ENCODE measurements at regions not wholly inside any gene's neighbourhood (a gene's known extent, or its start where the extent isn't known, plus 50 kb on each side); places are given as distances from the start of the nearest gene placed in this dataset.

DNA sequence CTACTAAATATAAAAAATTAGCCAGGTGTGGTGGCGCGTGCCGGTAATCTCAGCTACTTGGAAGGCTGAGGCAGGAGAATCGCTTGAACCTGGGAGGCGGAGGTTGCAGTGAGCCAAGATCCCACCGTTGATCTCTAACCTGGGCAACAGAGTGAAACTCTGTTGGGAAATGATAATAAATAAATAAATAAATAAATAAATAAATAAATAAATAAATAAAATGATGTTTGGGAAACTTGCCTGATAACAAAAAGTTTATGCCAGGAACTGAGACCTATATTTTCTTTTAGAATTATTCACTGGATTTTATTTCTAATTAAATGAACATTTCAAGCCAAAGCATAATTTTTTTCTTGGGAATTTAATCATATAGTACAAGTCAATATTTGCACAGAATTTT, 189.3 kb upstream of the CTNND2 start (continued):
- TF ChIP-seq ZNF558 (tag by site-specific recombination; IDR thresholded peaks at IDR 0.05), result 0 out of 2 replicates have a peak, but pooled peaks have one; percentile 30
- TF ChIP-seq ZNF169 (tag by site-specific recombination; IDR thresholded peaks at IDR 0.05), result no peak
- TF ChIP-seq, protein P1, sequence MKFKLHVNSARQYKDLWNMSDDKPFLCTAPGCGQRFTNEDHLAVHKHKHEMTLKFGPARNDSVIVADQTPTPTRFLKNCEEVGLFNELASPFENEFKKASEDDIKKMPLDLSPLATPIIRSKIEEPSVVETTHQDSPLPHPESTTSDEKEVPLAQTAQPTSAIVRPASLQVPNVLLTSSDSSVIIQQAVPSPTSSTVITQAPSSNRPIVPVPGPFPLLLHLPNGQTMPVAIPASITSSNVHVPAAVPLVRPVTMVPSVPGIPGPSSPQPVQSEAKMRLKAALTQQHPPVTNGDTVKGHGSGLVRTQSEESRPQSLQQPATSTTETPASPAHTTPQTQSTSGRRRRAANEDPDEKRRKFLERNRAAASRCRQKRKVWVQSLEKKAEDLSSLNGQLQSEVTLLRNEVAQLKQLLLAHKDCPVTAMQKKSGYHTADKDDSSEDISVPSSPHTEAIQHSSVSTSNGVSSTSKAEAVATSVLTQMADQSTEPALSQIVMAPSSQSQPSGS (tag by site-specific recombination; IDR thresholded peaks at IDR 0.05; ENCODE audit: low read depth), result no peak
- TF ChIP-seq ZNF266 (tag by site-specific recombination; IDR thresholded peaks at IDR 0.05; ENCODE audit: low read depth), result peak; percentile 29; the same call in 1 of the 2 replicates
- TF ChIP-seq MYNN (tag by site-specific recombination; IDR thresholded peaks at IDR 0.05; ENCODE audit: borderline replicate concordance), result no peak
- TF ChIP-seq, protein P2, sequence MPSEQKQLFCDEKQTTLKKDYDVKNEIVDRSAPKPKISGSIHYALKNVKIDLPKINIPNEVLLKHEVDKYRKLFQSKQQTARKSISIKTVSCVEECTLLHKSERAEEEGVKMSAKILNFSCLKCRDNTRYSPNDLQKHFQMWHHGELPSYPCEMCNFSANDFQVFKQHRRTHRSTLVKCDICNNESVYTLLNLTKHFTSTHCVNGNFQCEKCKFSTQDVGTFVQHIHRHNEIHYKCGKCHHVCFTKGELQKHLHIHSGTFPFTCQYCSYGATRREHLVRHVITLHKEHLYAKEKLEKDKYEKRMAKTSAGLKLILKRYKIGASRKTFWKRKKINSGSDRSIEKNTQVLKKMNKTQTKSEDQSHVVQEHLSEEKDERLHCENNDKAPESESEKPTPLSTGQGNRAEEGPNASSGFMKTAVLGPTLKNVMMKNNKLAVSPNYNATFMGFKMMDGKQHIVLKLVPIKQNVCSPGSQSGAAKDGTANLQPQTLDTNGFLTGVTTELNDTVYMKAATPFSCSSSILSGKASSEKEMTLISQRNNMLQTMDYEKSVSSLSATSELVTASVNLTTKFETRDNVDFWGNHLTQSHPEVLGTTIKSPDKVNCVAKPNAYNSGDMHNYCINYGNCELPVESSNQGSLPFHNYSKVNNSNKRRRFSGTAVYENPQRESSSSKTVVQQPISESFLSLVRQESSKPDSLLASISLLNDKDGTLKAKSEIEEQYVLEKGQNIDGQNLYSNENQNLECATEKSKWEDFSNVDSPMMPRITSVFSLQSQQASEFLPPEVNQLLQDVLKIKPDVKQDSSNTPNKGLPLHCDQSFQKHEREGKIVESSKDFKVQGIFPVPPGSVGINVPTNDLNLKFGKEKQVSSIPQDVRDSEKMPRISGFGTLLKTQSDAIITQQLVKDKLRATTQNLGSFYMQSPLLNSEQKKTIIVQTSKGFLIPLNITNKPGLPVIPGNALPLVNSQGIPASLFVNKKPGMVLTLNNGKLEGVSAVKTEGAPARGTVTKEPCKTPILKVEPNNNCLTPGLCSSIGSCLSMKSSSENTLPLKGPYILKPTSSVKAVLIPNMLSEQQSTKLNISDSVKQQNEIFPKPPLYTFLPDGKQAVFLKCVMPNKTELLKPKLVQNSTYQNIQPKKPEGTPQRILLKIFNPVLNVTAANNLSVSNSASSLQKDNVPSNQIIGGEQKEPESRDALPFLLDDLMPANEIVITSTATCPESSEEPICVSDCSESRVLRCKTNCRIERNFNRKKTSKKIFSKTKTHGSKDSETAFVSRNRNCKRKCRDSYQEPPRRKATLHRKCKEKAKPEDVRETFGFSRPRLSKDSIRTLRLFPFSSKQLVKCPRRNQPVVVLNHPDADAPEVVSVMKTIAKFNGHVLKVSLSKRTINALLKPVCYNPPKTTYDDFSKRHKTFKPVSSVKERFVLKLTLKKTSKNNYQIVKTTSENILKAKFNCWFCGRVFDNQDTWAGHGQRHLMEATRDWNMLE (tag by site-specific recombination; conservative IDR thresholded peaks at IDR 0.05; ENCODE audit: low read depth), result peak; percentile 81
- TF ChIP-seq ZNF404 (tag by site-specific recombination; IDR thresholded peaks at IDR 0.05), result 0 out of 2 replicates have a peak, but pooled peaks have one; percentile 25
- TF ChIP-seq ZNF654 (tag by site-specific recombination; IDR thresholded peaks at IDR 0.05; ENCODE audit: low read depth), result peak; percentile 7; the same call in 1 of the 2 replicates
- no peak for TF ChIP-seq ZNF155 (tag by site-specific recombination; IDR thresholded peaks at IDR 0.05)
- TF ChIP-seq ZNF292 (tag by site-specific recombination; IDR thresholded peaks at IDR 0.05; ENCODE audit: borderline replicate concordance, low read depth), result no peak

DNA sequence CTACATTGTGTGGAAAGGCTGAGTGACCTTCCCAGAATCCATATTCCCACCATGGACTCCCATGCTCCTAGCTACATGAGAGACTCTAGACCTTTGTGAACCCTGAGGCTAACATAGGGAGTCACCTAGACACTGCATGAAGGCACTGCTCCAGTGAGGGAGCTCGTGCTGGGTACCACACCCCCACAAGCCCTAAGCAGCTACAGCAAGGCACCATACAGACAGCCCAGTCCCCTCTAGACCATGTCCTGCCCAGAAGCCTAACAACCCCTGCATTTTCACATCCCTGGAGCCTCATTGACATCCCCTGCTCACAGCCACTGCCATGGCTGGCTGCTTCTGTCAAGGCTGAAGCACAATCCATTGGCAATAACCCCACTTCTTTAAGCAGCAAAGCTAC, 176.5 kb upstream of the CTNND2 start:
- CTCF ChIA-PET, result no interaction called here
- Histone ChIP-seq H3K4me3 (ENCODE audit: low read depth, low read length) (no peak overlapping the region), H3K27ac (ENCODE audit: extremely low read depth, low read depth, low read length) (no peak overlapping the region), H3K4me1 (ENCODE audit: control insufficient read depth, insufficient read depth, low read length) (no peaks in the 10 kb centered on the region), H3K9me3 (ENCODE audit: control insufficient read depth, insufficient read depth, low read depth, low read length) (no peaks in the 10 kb centered on the region), H3K36me3 (ENCODE audit: control insufficient read depth in 2 of 2, insufficient read depth in 1 of 2, low read length in 2 of 2) (no peaks in the 10 kb centered on the region)
- POLR2A ChIA-PET, result no interaction called here
- TF ChIP-seq ZNF223 (tag by site-specific recombination; IDR thresholded peaks at IDR 0.05), result no peak
- no peak for TF ChIP-seq ZNF791 (tag by site-specific recombination; IDR thresholded peaks at IDR 0.05)
- no peak for TF ChIP-seq ZNF521 (tag by site-specific recombination; IDR thresholded peaks at IDR 0.05)
- TF ChIP-seq ZNF549 (tag by site-specific recombination; IDR thresholded peaks at IDR 0.05), result no peak
- no peak for TF ChIP-seq ZNF658 (tag by site-specific recombination; IDR thresholded peaks at IDR 0.05)
- no peak for TF ChIP-seq ZNF530 (tag by site-specific recombination; IDR thresholded peaks at IDR 0.05; ENCODE audit: low read depth)
- no peak for TF ChIP-seq ZNF202 (tag by site-specific recombination; IDR thresholded peaks at IDR 0.05; ENCODE audit: borderline replicate concordance)
- TF ChIP-seq, protein P3, sequence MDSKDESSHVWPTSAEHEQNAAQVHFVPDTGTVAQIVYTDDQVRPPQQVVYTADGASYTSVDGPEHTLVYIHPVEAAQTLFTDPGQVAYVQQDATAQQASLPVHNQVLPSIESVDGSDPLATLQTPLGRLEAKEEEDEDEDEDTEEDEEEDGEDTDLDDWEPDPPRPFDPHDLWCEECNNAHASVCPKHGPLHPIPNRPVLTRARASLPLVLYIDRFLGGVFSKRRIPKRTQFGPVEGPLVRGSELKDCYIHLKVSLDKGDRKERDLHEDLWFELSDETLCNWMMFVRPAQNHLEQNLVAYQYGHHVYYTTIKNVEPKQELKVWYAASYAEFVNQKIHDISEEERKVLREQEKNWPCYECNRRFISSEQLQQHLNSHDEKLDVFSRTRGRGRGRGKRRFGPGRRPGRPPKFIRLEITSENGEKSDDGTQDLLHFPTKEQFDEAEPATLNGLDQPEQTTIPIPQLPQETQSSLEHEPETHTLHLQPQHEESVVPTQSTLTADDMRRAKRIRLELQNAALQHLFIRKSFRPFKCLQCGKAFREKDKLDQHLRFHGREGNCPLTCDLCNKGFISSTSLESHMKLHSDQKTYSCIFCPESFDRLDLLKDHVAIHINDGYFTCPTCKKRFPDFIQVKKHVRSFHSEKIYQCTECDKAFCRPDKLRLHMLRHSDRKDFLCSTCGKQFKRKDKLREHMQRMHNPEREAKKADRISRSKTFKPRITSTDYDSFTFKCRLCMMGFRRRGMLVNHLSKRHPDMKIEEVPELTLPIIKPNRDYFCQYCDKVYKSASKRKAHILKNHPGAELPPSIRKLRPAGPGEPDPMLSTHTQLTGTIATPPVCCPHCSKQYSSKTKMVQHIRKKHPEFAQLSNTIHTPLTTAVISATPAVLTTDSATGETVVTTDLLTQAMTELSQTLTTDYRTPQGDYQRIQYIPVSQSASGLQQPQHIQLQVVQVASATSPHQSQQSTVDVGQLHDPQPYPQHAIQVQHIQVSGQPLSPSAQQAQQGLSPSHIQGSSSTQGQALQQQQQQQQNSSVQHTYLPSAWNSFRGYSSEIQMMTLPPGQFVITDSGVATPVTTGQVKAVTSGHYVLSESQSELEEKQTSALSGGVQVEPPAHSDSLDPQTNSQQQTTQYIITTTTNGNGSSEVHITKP (tag by site-specific recombination; IDR thresholded peaks at IDR 0.05), result no peak
- TF ChIP-seq HOXD13 (CRISPR knock-in tag; IDR thresholded peaks at IDR 0.05; ENCODE audit: borderline replicate concordance), result no peak
- no peak for TF ChIP-seq ZNF510 (tag by site-specific recombination; IDR thresholded peaks at IDR 0.05; ENCODE audit: insufficient replicate concordance)
- TF ChIP-seq SALL2 (tag by site-specific recombination; IDR thresholded peaks at IDR 0.05; ENCODE audit: borderline replicate concordance), result no peak
- no peak for TF ChIP-seq GLI4 (tag by site-specific recombination; IDR thresholded peaks at IDR 0.05)
- TF ChIP-seq, protein P4, sequence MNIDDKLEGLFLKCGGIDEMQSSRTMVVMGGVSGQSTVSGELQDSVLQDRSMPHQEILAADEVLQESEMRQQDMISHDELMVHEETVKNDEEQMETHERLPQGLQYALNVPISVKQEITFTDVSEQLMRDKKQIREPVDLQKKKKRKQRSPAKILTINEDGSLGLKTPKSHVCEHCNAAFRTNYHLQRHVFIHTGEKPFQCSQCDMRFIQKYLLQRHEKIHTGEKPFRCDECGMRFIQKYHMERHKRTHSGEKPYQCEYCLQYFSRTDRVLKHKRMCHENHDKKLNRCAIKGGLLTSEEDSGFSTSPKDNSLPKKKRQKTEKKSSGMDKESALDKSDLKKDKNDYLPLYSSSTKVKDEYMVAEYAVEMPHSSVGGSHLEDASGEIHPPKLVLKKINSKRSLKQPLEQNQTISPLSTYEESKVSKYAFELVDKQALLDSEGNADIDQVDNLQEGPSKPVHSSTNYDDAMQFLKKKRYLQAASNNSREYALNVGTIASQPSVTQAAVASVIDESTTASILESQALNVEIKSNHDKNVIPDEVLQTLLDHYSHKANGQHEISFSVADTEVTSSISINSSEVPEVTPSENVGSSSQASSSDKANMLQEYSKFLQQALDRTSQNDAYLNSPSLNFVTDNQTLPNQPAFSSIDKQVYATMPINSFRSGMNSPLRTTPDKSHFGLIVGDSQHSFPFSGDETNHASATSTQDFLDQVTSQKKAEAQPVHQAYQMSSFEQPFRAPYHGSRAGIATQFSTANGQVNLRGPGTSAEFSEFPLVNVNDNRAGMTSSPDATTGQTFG (tag by site-specific recombination; IDR thresholded peaks at IDR 0.05; ENCODE audit: borderline replicate concordance), result no peak
